H9 (cell line): ENCODE measurements at regions not wholly inside any gene's neighbourhood (a gene's known extent, or its start where the extent isn't known, plus 50 kb on each side); places are given as distances from the start of the nearest gene placed in this dataset.

ENCODE experiments used
- DNase-seq: peaks from one replicate; pipeline ENCODE4 v3.0.0-alpha.2; 2017
- H2AFZ ChIP-seq: one replicate; pipeline ENCODE4 v1.6.1; 2013; ENCODE audit warnings: mild to moderate bottlenecking, low read length, control low read depth, moderate library complexity
- H2AK5ac ChIP-seq: 2 replicates; pipeline ENCODE4 v1.6.1; 2013; ENCODE audit warnings: low read length, control low read depth, mixed read lengths; ENCODE audit not compliant: insufficient read length
- H2BK120ac ChIP-seq: one replicate; pipeline ENCODE4 v1.6.1; 2013; ENCODE audit warnings: low read depth, mild to moderate bottlenecking, low read length, control low read depth, inconsistent platforms; ENCODE audit not compliant: poor library complexity, severe bottlenecking
- H2BK12ac ChIP-seq: 2 replicates; pipeline ENCODE4 v1.6.1; 2013; ENCODE audit warnings: low read length, control low read depth, mixed read lengths, low read depth; ENCODE audit not compliant: insufficient read length
- H2BK15ac ChIP-seq: 2 replicates; pipeline ENCODE4 v1.6.1; 2013; ENCODE audit warnings: low read depth, low read length, control low read depth
- H2BK20ac ChIP-seq: one replicate; pipeline ENCODE4 v1.6.1; 2013; ENCODE audit warnings: low read depth, mild to moderate bottlenecking, low read length, control low read depth, inconsistent platforms; ENCODE audit not compliant: poor library complexity, severe bottlenecking
- H2BK5ac ChIP-seq: 2 replicates; pipeline ENCODE4 v1.6.1; 2013; ENCODE audit warnings: low read length, control low read depth, mixed read lengths; ENCODE audit not compliant: insufficient read length
- H3K14ac ChIP-seq: 2 replicates; pipeline ENCODE4 v1.6.1; 2013; ENCODE audit warnings: low read length, control low read depth; ENCODE audit not compliant: insufficient read depth
- H3K18ac ChIP-seq: 2 replicates; pipeline ENCODE4 v1.6.1; 2013; ENCODE audit warnings: low read depth, mild to moderate bottlenecking, mixed read lengths, low read length, control low read depth; ENCODE audit not compliant: insufficient read length
- H3K23ac ChIP-seq: 2 replicates; pipeline ENCODE4 v1.6.1; 2013; ENCODE audit warnings: low read length, control low read depth, mixed read lengths, low read depth; ENCODE audit not compliant: insufficient read length
- H3K23me2 ChIP-seq: 2 replicates; pipeline ENCODE4 v1.6.1; 2013; ENCODE audit warnings: low read depth, mild to moderate bottlenecking, mixed read lengths, low read length, control low read depth; ENCODE audit not compliant: insufficient read length, poor library complexity, severe bottlenecking
- H3K27ac ChIP-seq: 2 replicates; pipeline ENCODE4 v1.5.1; 2013; ENCODE audit warnings: low read length, control low read depth, mixed read lengths, low read depth; ENCODE audit not compliant: insufficient read length
- H3K27me3 ChIP-seq: 2 replicates; pipeline ENCODE4 v1.6.1; 2013; ENCODE audit warnings: low read length, control low read depth, inconsistent platforms; ENCODE audit not compliant: insufficient read depth
- H3K4ac ChIP-seq: 2 replicates; pipeline ENCODE4 v1.6.1; 2013; ENCODE audit warnings: low read depth, mild to moderate bottlenecking, control low read depth, inconsistent platforms, low read length, moderate library complexity
- H3K4me1 ChIP-seq: 2 replicates; pipeline ENCODE4 v1.6.1; 2013; ENCODE audit warnings: low read length, control low read depth, inconsistent platforms; ENCODE audit not compliant: insufficient read depth
- H3K4me2 ChIP-seq: 2 replicates; pipeline ENCODE4 v1.6.1; 2013; ENCODE audit warnings: low read length, control low read depth, mixed read lengths; ENCODE audit not compliant: insufficient read length, insufficient read depth
- H3K56ac ChIP-seq: 2 replicates; pipeline ENCODE4 v1.6.1; 2013; ENCODE audit warnings: low read depth, mild to moderate bottlenecking, mixed read lengths, low read length, control low read depth; ENCODE audit not compliant: insufficient read length
- H3K79me1 ChIP-seq: 2 replicates; pipeline ENCODE4 v1.6.1; 2013; ENCODE audit warnings: low read depth, mild to moderate bottlenecking, moderate library complexity, low read length, control low read depth, inconsistent platforms; ENCODE audit not compliant: insufficient read depth, poor library complexity, severe bottlenecking
- H3K79me2 ChIP-seq: 2 replicates; pipeline ENCODE4 v1.6.1; 2013; ENCODE audit warnings: low read length, control low read depth, inconsistent platforms; ENCODE audit not compliant: insufficient read depth
- H3K9ac ChIP-seq: 2 replicates; pipeline ENCODE4 v1.6.1; 2013; ENCODE audit warnings: low read length, control low read depth, mixed read lengths; ENCODE audit not compliant: insufficient read length; ENCODE audit errors: extremely low read depth
- H3K9me3 ChIP-seq: one replicate; pipeline ENCODE4 v1.6.1; 2013; ENCODE audit warnings: low read depth, low read length, inconsistent platforms; ENCODE audit not compliant: control insufficient read depth
- H3T11ph ChIP-seq: one replicate; pipeline ENCODE4 v1.6.1; 2013; ENCODE audit warnings: mild to moderate bottlenecking, low read length, control low read depth, inconsistent platforms
- H4K20me1 ChIP-seq: one replicate; pipeline ENCODE4 v1.6.1; 2013; ENCODE audit not compliant: control insufficient read depth, insufficient read length, insufficient read depth
- H4K5ac ChIP-seq: 2 replicates; pipeline ENCODE4 v1.6.1; 2013; ENCODE audit warnings: low read depth, mild to moderate bottlenecking, mixed read lengths, low read length, control low read depth; ENCODE audit not compliant: insufficient read length
- H4K8ac ChIP-seq: replicated peaks from 2 replicates; pipeline ENCODE4 v1.6.1; 2013; ENCODE audit warnings: low read length, control low read depth, mixed read lengths, low read depth; ENCODE audit not compliant: insufficient read length
- H4K91ac ChIP-seq: 2 replicates; pipeline ENCODE4 v1.6.1; 2013; ENCODE audit warnings: low read depth, mild to moderate bottlenecking, moderate library complexity, mixed read lengths, low read length, control low read depth; ENCODE audit not compliant: insufficient read length
- H3K27ac Mint-ChIP-seq, 3 experiments: 2 replicates in 2 of 3; 3 replicates in 1 of 3; pipeline ENCODE4 v1.8.0; 2020 to 2021; ENCODE audit warnings: mixed read lengths in 3 of 3, mild to moderate bottlenecking in 1 of 3, moderate library complexity in 1 of 3
- H3K27me3 Mint-ChIP-seq: 2 replicates; pipeline ENCODE4 v1.8.0; 2021; ENCODE audit warnings: low read depth, mild to moderate bottlenecking, moderate library complexity, mixed read lengths
- H3K36me3 Mint-ChIP-seq, 3 experiments: 2 replicates in 2 of 3; 3 replicates in 1 of 3; pipeline ENCODE4 v1.8.0; 2020 to 2021; ENCODE audit warnings: low read depth in 3 of 3, mixed read lengths in 3 of 3; ENCODE audit not compliant: insufficient read depth in 1 of 3
- H3K4me1 Mint-ChIP-seq, 2 experiments: 2 replicates each; pipeline ENCODE4 v1.8.0; 2020; ENCODE audit warnings: mixed read lengths in 2 of 2
- H3K4me3 Mint-ChIP-seq, 2 experiments: 2 replicates in 1 of 2; 3 replicates in 1 of 2; pipeline ENCODE4 v1.8.0; 2020 to 2021; ENCODE audit warnings: mild to moderate bottlenecking in 2 of 2, mixed read lengths in 2 of 2, moderate library complexity in 1 of 2
- H3K9me3 Mint-ChIP-seq, 2 experiments: 2 replicates in 1 of 2; 3 replicates in 1 of 2; pipeline ENCODE4 v1.8.0; 2020; ENCODE audit warnings: mild to moderate bottlenecking in 2 of 2, mixed read lengths in 2 of 2, moderate library complexity in 1 of 2
- WGBS: extraction: QIAGEN DNeasy Blood & Tissue Kit; methylation state at CpG from one replicate; pipeline ENCODE4 v1.1.7; 2013; ENCODE audit warnings: missing lambda C conversion rate, low lambda C conversion rate, mixed read lengths; ENCODE audit not compliant: insufficient read length; ENCODE audit errors: extremely low coverage; 5-methylcytosine and 5-hydroxymethylcytosine counted together
- TF ChIP-seq, protein P1 (sequence below): fragments of 200-600 bp; sonication (generic); conservative IDR thresholded peaks from 3 replicates; pipeline ENCODE4 v1.8.0; 2021; ENCODE audit warnings: antibody characterized with exemption, mild to moderate bottlenecking

DNA sequence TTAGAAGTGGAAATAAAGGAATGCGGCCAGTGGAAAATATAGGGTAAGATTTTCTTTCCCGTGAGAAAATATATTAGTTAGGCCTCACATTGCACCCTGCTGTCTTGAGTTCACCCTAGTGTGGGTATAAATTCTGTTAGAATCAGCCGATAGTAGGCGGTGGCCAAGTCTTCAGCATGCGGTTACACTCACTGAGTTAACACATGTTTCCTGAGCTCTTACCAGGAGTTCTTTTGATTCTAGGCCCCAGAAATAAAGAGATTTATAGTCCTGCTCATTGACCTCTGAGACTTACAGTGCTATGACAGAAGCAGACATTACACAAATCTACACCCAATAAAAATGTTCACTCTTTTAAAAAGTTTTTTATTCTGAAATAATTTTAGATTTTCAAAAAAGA is 279.3 kb upstream of the LRRC7 start:
- H3K79me2 ChIP-seq, result no peaks in the 10 kb centered on the region
- no peak overlapping the region for H2BK12ac ChIP-seq
- H3K18ac ChIP-seq, result no peak overlapping the region
- no peak overlapping the region for H3K27ac ChIP-seq
- H3K27me3 ChIP-seq, result no peaks in the 10 kb centered on the region
- no peak overlapping the region for H3K14ac ChIP-seq
- H4K91ac ChIP-seq, result no peak overlapping the region
- H3K9ac ChIP-seq, result no peak overlapping the region
- Mint-ChIP-seq H3K27me3 (no peaks in the 10 kb centered on the region), H3K36me3 (no peaks in the 10 kb centered on the region), H3K4me1 (peaks cover 15 to 21% of the 10 kb centered on the region in 2 experiments), H3K27ac (no peak overlapping the region), H3K9me3 (no peaks in the 10 kb centered on the region), H3K4me3 (no peak overlapping the region)
- no peak overlapping the region for H4K8ac ChIP-seq
- WGBS, result no CpG with 5 or more reads among the region's 5 CpGs
- no peaks in the 10 kb centered on the region for H3K9me3 ChIP-seq
- H3K4me1 ChIP-seq, result no peaks in the 10 kb centered on the region
- H2BK5ac ChIP-seq, result no peak overlapping the region
- H3T11ph ChIP-seq, result no peak overlapping the region
- H3K56ac ChIP-seq, result no peak overlapping the region
- H3K4me2 ChIP-seq, result no peak overlapping the region
- H3K23me2 ChIP-seq, result no peaks in the 10 kb centered on the region
- H2BK15ac ChIP-seq, result no peak overlapping the region
- no peak overlapping the region for H3K23ac ChIP-seq
- H2AK5ac ChIP-seq, result no peak overlapping the region
- TF ChIP-seq, protein P1, sequence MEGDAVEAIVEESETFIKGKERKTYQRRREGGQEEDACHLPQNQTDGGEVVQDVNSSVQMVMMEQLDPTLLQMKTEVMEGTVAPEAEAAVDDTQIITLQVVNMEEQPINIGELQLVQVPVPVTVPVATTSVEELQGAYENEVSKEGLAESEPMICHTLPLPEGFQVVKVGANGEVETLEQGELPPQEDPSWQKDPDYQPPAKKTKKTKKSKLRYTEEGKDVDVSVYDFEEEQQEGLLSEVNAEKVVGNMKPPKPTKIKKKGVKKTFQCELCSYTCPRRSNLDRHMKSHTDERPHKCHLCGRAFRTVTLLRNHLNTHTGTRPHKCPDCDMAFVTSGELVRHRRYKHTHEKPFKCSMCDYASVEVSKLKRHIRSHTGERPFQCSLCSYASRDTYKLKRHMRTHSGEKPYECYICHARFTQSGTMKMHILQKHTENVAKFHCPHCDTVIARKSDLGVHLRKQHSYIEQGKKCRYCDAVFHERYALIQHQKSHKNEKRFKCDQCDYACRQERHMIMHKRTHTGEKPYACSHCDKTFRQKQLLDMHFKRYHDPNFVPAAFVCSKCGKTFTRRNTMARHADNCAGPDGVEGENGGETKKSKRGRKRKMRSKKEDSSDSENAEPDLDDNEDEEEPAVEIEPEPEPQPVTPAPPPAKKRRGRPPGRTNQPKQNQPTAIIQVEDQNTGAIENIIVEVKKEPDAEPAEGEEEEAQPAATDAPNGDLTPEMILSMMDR, result no peak
- H2BK20ac ChIP-seq, result no peak overlapping the region
- no peak overlapping the region for H4K5ac ChIP-seq
- H2AFZ ChIP-seq, result no peak overlapping the region
- DNase-seq, result no peak
- no peaks in the 10 kb centered on the region for H3K79me1 ChIP-seq
- no peak overlapping the region for H2BK120ac ChIP-seq
- H4K20me1 ChIP-seq, result no peaks in the 10 kb centered on the region
- H3K4ac ChIP-seq, result no peak overlapping the region
